Caco-2 (cell line): ENCODE measurements at regions not wholly inside any gene's neighbourhood (a gene's known extent, or its start where the extent isn't known, plus 50 kb on each side); places are given as distances from the start of the nearest gene placed in this dataset.

Experiments
- BruUV-seq: library from RNA; stranded (reverse); fragments of 400-500 nt; replicated peaks from 2 replicates; lab custom pipeline; 2021; lab: Mats Ljungman, UMichigan
- CTCF ChIA-PET: fragments of 300-600 bp; sonication (Branson Sonifier 250); formaldehyde crosslinking; loops from one replicate; lab custom pipeline; 2022; ENCODE audit warnings: antibody characterized with exemption; lab: Charles Lee
- POLR2A ChIA-PET: fragments of 300-600 bp; sonication (Branson Sonifier 250); formaldehyde crosslinking; loops from one replicate; lab custom pipeline; 2022; ENCODE audit warnings: antibody characterized with exemption; lab: Charles Lee
- DNase-seq, 2 experiments: peaks; one replicate each; pipeline versions ENCODE4 v3.0.0 to v3.0.0-alpha.2; 2020 to 2022
- H3K27me3 ChIP-seq: replicated peaks from 2 replicates; pipeline ENCODE4 v1.6.0; 2011; ENCODE audit warnings: low read length; ENCODE audit not compliant: control insufficient read depth, insufficient read depth
- H3K36me3 ChIP-seq: 2 replicates; pipeline ENCODE4 v1.5.1; 2011; ENCODE audit warnings: low read length; ENCODE audit not compliant: control insufficient read depth, insufficient read depth
- H3K4me1 ChIP-seq: fragments of 250-450 bp; sonication (Bioruptor Pico); 2 replicates; pipeline ENCODE4 v1.5.1; 2020; ENCODE audit warnings: mild to moderate bottlenecking
- H3K4me3 ChIP-seq: 2 replicates; pipeline ENCODE4 v1.5.1; 2011; ENCODE audit warnings: low read depth, mild to moderate bottlenecking, control low read depth, low read length
- H3K9me3 ChIP-seq: fragments of 250-450 bp; sonication (Bioruptor Pico); 2 replicates; pipeline ENCODE4 v1.5.1; 2020; ENCODE audit warnings: mild to moderate bottlenecking, moderate library complexity
- H3K27ac Mint-ChIP-seq: one replicate; pipeline ENCODE4 v1.8.0; 2022; ENCODE audit warnings: mixed read lengths; ENCODE audit not compliant: unreplicated experiment
- H3K27me3 Mint-ChIP-seq: one replicate; pipeline ENCODE4 v1.8.0; 2022; ENCODE audit warnings: mixed read lengths; ENCODE audit not compliant: insufficient read depth, unreplicated experiment
- H3K36me3 Mint-ChIP-seq: one replicate; pipeline ENCODE4 v1.8.0; 2022; ENCODE audit warnings: mild to moderate bottlenecking, mixed read lengths; ENCODE audit not compliant: insufficient read depth, unreplicated experiment
- H3K4me1 Mint-ChIP-seq: one replicate; pipeline ENCODE4 v1.8.0; 2022; ENCODE audit warnings: low read depth, mixed read lengths; ENCODE audit not compliant: unreplicated experiment
- H3K4me3 Mint-ChIP-seq: one replicate; pipeline ENCODE4 v1.8.0; 2022; ENCODE audit warnings: mild to moderate bottlenecking, moderate library complexity, mixed read lengths; ENCODE audit not compliant: unreplicated experiment
- H3K9me3 Mint-ChIP-seq: one replicate; pipeline ENCODE4 v1.8.0; 2022; ENCODE audit warnings: mixed read lengths; ENCODE audit not compliant: unreplicated experiment
- CTCF ChIP-seq, 2 experiments: fragments of 200-600 bp in 1 of 2; IDR thresholded peaks; 1 replicate in 1 of 2; 2 replicates in 1 of 2; pipeline versions ENCODE4 v1.5.1 to v1.8.0; 2011 to 2022; ENCODE audit warnings: antibody characterized with exemption in 1 of 2, control low read depth in 1 of 2, inconsistent platforms in 1 of 2, low read depth in 1 of 2, low read length in 1 of 2, mild to moderate bottlenecking in 1 of 2, moderate library complexity in 1 of 2; ENCODE audit not compliant: insufficient read depth in 1 of 2, severe bottlenecking in 1 of 2, unreplicated experiment in 1 of 2
- intact Hi-C: fragments of 100-400 bp; cut with micrococcal nuclease; formaldehyde crosslinking; loops from one replicate; pipeline ENCODE4 v1.10.0; 2022; ENCODE audit not compliant: unreplicated experiment

- Histone ChIP-seq H3K36me3 (no peaks in the 10 kb centered on the region), H3K4me3 (no peak overlapping the region), H3K4me1 (no peaks in the 10 kb centered on the region), H3K9me3 (no peaks in the 10 kb centered on the region), H3K27me3 (no peaks in the 10 kb centered on the region)
- CTCF ChIA-PET = no interaction called here
- no peak for DNase-seq
- no peaks in the 10 kb centered on the region for H3K9me3 Mint-ChIP-seq
- no TSS peak for BruUV-seq
- intact Hi-C loops = no loop called here
- no peak overlapping the region for H3K27ac Mint-ChIP-seq
- H3K36me3 Mint-ChIP-seq = no peaks in the 10 kb centered on the region
- no peaks in the 10 kb centered on the region for H3K27me3 Mint-ChIP-seq
- no peak for TF ChIP-seq CTCF (IDR thresholded peaks at IDR 0.05; ENCODE audit: insufficient read depth in 1 of 2, low read depth in 1 of 2, low read length in 1 of 2, severe bottlenecking in 1 of 2, unreplicated experiment in 1 of 2)
- H3K4me1 Mint-ChIP-seq = no peaks in the 10 kb centered on the region
- POLR2A ChIA-PET = no interaction called here
- H3K4me3 Mint-ChIP-seq = no peak overlapping the region
Observed at GRCh38 chr14:40269436-40269835, 837.2 kb upstream of the FBXO33 start.

GRCh38 chr14:40268236-40268635 is 836.0 kb upstream of the FBXO33 start:
- no peaks in the 10 kb centered on the region for H3K36me3 Mint-ChIP-seq
- H3K27ac Mint-ChIP-seq = no peak overlapping the region
- TF ChIP-seq CTCF (IDR thresholded peaks at IDR 0.05; ENCODE audit: insufficient read depth in 1 of 2, low read depth in 1 of 2, low read length in 1 of 2, severe bottlenecking in 1 of 2, unreplicated experiment in 1 of 2) = no peak
- Histone ChIP-seq H3K36me3 (no peaks in the 10 kb centered on the region), H3K9me3 (no peaks in the 10 kb centered on the region), H3K4me3 (no peak overlapping the region), H3K4me1 (no peaks in the 10 kb centered on the region), H3K27me3 (no peaks in the 10 kb centered on the region)
- BruUV-seq = no TSS peak
- H3K4me1 Mint-ChIP-seq = no peaks in the 10 kb centered on the region
- no peak overlapping the region for H3K4me3 Mint-ChIP-seq
- ChIA-PET POLR2A (no interaction called here), CTCF (no interaction called here)
- no peak for DNase-seq
- H3K9me3 Mint-ChIP-seq = no peaks in the 10 kb centered on the region
- intact Hi-C loops = no loop called here
- H3K27me3 Mint-ChIP-seq = no peaks in the 10 kb centered on the region

GRCh38 chr14:40265096-40265495 is 832.9 kb upstream of the FBXO33 start:
- no peak for DNase-seq
- Histone ChIP-seq H3K4me3 (no peak overlapping the region), H3K4me1 (no peaks in the 10 kb centered on the region), H3K27me3 (no peaks in the 10 kb centered on the region), H3K36me3 (no peaks in the 10 kb centered on the region), H3K9me3 (no peaks in the 10 kb centered on the region)
- Mint-ChIP-seq H3K27me3 (no peaks in the 10 kb centered on the region), H3K9me3 (no peaks in the 10 kb centered on the region), H3K36me3 (no peaks in the 10 kb centered on the region), H3K27ac (no peak overlapping the region), H3K4me1 (no peaks in the 10 kb centered on the region), H3K4me3 (no peak overlapping the region)
- ChIA-PET CTCF (no interaction called here), POLR2A (no interaction called here)
- TF ChIP-seq CTCF (IDR thresholded peaks at IDR 0.05; ENCODE audit: insufficient read depth in 1 of 2, low read depth in 1 of 2, low read length in 1 of 2, severe bottlenecking in 1 of 2, unreplicated experiment in 1 of 2) = no peak
- no TSS peak for BruUV-seq
- intact Hi-C loops = no loop called here
